Osteocyte (in vitro differentiated cells): ENCODE measurements at regions not wholly inside any gene's neighbourhood (a gene's known extent, or its start where the extent isn't known, plus 50 kb on each side); places are given as distances from the start of the nearest gene placed in this dataset.

ENCODE experiments used
- DNase-seq: peaks from one replicate; pipeline ENCODE4 v3.0.0; 2021; ENCODE audit warnings: mixed read lengths; ENCODE audit not compliant: unreplicated experiment; ENCODE audit errors: extremely low spot score
- H3K27ac Mint-ChIP-seq: one replicate; pipeline ENCODE4 v1.8.0; 2021; ENCODE audit warnings: mild to moderate bottlenecking, mixed read lengths; ENCODE audit not compliant: unreplicated experiment
- H3K27me3 Mint-ChIP-seq: one replicate; pipeline ENCODE4 v1.8.0; 2021; ENCODE audit warnings: mixed read lengths; ENCODE audit not compliant: unreplicated experiment
- H3K36me3 Mint-ChIP-seq: one replicate; pipeline ENCODE4 v1.8.0; 2021; ENCODE audit warnings: mixed read lengths; ENCODE audit not compliant: unreplicated experiment
- H3K4me1 Mint-ChIP-seq: one replicate; pipeline ENCODE4 v1.8.0; 2021; ENCODE audit warnings: mixed read lengths; ENCODE audit not compliant: unreplicated experiment
- H3K4me3 Mint-ChIP-seq: one replicate; pipeline ENCODE4 v1.8.0; 2021; ENCODE audit warnings: mild to moderate bottlenecking, moderate library complexity, mixed read lengths; ENCODE audit not compliant: unreplicated experiment
- H3K9me3 Mint-ChIP-seq: one replicate; pipeline ENCODE4 v1.8.0; 2021; ENCODE audit warnings: mixed read lengths; ENCODE audit not compliant: unreplicated experiment
- CTCF ChIP-seq: fragments of 200-600 bp; sonication (generic); IDR thresholded peaks from 2 replicates; pipeline ENCODE4 v1.5.0; 2021; ENCODE audit warnings: antibody characterized with exemption, mild to moderate bottlenecking, moderate library complexity

GRCh38 chr5:60350794-60351193 lies 349.2 kb downstream of the DEPDC1B start:
- TF ChIP-seq CTCF = no peak
- Mint-ChIP-seq H3K27ac (no peak overlapping the region), H3K4me3 (no peak overlapping the region), H3K27me3 (no peaks in the 10 kb centered on the region), H3K9me3 (no peaks in the 10 kb centered on the region), H3K36me3 (no peaks in the 10 kb centered on the region), H3K4me1 (peaks cover 14% of the 10 kb centered on the region)
- no peak for DNase-seq

GRCh38 chr5:60349891-60350415 lies 350.0 kb downstream of the DEPDC1B start:
- no peak overlapping the region for H3K27ac Mint-ChIP-seq
- DNase-seq = no peak
- no peak for TF ChIP-seq CTCF

GRCh38 chr5:60346393-60346792 lies 353.6 kb downstream of the DEPDC1B start:
- Mint-ChIP-seq H3K27ac (no peak overlapping the region), H3K36me3 (no peaks in the 10 kb centered on the region), H3K4me3 (no peak overlapping the region), H3K9me3 (no peaks in the 10 kb centered on the region), H3K4me1 (peaks cover 9% of the 10 kb centered on the region), H3K27me3 (no peaks in the 10 kb centered on the region)
- TF ChIP-seq CTCF = no peak
- no peak for DNase-seq

More at GRCh38 chr5:60349891-60350415, 350.0 kb downstream of the DEPDC1B start:
- Mint-ChIP-seq H3K9me3 (no peaks in the 10 kb centered on the region), H3K4me3 (no peak overlapping the region), H3K27me3 (no peaks in the 10 kb centered on the region), H3K4me1 (peaks cover 12% of the 10 kb centered on the region), H3K36me3 (no peaks in the 10 kb centered on the region)

GRCh38 chr5:60343102-60343501 lies 356.9 kb downstream of the DEPDC1B start:
- TF ChIP-seq CTCF = no peak

GRCh38 chr5:60340965-60341471 lies 358.9 kb downstream of the DEPDC1B start:
- H3K27ac Mint-ChIP-seq = no peak overlapping the region
- no peak overlapping the region for H3K4me3 Mint-ChIP-seq
- H3K27me3 Mint-ChIP-seq = no peaks in the 10 kb centered on the region
- no peaks in the 10 kb centered on the region for H3K9me3 Mint-ChIP-seq
- no peak for TF ChIP-seq CTCF
- H3K4me1 Mint-ChIP-seq = peaks cover 12% of the 10 kb centered on the region
- DNase-seq = no peak
- no peaks in the 10 kb centered on the region for H3K36me3 Mint-ChIP-seq

More at GRCh38 chr5:60343102-60343501, 356.9 kb downstream of the DEPDC1B start:
- H3K4me1 Mint-ChIP-seq = peaks cover 12% of the 10 kb centered on the region
- H3K27me3 Mint-ChIP-seq = no peaks in the 10 kb centered on the region
- DNase-seq = no peak
- no peak overlapping the region for H3K27ac Mint-ChIP-seq
- H3K36me3 Mint-ChIP-seq = no peaks in the 10 kb centered on the region
- no peaks in the 10 kb centered on the region for H3K9me3 Mint-ChIP-seq
- no peak overlapping the region for H3K4me3 Mint-ChIP-seq
